NCI-H2029 (cell line): ENCODE measurements at regions not wholly inside any gene's neighbourhood (a gene's known extent, or its start where the extent isn't known, plus 50 kb on each side); places are given as distances from the start of the nearest gene placed in this dataset.

ENCODE experiments used
- DNase-seq: peaks from one replicate; lab custom pipeline; 2025; lab: John Stamatoyannopoulos, UW

DNA sequence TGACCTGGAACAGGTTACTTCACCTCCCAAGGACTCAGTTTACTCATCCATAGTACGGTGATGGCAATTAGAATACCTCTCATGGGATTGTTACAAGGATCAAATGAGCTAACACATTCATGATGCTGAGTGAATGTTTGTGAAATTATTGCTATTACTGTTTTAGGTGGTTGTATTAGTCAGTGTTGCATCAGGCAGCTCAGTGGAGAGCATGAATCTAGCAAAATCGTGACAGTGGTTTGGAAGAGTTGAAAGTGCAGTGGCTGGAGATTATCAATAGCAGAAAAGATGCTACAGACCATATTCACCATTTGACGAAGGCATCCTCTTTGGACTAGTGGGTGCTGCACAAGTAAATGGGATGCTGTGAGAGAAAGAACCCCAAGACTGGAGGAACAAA lies 50.4 kb upstream of the CTNNBL1 start:
- DNase-seq, result no peak

- no peak for DNase-seq
Observed at GRCh38 chr20:37642246-37642645, 51.6 kb upstream of the CTNNBL1 start.

GRCh38 chr20:37640600-37641561 lies 52.9 kb upstream of the CTNNBL1 start:
- DNase-seq, result peak; percentile 20

DNA sequence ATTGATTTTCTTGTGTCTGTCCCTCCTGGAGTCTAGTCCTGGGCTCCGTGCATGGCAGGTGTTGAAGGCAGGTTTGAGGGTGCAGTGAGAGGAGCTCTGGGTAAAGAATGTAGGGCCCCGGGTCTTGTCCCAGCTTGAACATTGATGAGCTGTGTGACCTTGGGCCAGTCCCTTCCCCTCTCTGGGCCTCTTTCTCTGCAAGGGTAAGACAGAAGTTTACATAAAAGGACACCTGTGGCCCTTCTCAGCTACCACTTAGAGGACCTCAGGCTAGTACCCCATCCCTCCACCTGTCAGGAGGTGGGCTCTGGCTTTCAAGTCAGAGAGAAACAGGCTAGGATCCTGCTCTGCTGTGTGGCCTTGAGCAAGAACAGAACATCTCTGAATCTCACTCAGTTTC lies 55.3 kb upstream of the CTNNBL1 start:
- no peak for DNase-seq

DNA sequence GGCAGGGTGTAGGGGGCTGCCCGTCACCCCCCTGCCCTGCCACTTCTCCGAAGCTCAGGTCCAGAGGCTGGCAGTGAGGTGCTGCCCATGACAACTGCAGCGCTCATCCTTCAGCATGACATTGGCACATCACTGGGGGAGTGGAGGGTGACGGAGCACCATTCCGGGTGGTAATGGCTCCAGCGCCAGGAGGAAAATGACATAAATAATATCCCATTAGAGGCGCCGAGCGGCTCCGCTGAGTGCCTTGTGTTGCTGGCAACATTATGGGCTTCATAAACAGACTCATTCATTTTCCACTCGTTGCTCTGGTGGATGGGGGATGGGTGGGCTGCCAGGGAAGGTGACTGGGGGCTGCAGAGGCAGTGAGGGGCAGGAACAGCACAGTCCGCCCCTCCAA lies 56.9 kb upstream of the CTNNBL1 start:
- no peak for DNase-seq

DNA sequence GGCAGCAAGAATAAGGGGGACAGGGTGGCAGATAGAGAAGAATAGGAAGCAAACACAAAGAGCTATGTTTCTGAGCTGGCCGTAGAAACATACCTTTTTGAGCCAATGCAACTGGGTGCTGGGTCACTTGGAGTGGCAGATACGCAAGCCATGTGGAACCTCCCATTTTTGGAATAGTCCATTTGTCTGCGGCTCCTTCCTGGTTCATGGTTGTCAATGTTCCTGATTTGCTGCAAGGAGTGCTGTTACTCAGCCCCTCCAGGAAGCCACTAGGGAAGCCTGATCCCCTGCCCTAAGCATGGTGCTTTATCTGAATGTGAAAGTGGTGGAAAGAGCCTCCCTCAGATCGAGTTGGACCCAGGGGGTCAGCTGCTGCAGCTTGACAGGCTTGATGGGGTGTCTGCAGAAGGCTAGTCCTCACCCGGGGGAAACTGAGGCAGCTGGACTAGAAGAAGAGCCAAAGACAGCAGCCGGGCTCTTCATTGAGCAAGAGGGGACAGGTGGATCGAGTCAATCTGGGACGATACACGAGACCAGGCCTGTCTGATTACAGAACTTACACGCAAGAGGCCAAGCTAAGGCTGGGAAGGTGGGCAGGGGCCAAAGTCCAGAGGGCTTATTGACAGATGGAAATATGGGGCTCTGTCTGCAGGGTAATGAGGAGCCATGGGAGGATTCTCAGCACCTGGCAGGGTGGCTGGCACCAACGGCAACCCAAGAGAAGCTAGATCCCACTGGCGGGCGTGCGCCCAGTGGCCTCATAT lies 57.4 kb upstream of the CTNNBL1 start:
- no peak for DNase-seq

- DNase-seq, result no peak
Observed at GRCh38 chr20:37630993-37631392, 62.8 kb upstream of the CTNNBL1 start.

DNA sequence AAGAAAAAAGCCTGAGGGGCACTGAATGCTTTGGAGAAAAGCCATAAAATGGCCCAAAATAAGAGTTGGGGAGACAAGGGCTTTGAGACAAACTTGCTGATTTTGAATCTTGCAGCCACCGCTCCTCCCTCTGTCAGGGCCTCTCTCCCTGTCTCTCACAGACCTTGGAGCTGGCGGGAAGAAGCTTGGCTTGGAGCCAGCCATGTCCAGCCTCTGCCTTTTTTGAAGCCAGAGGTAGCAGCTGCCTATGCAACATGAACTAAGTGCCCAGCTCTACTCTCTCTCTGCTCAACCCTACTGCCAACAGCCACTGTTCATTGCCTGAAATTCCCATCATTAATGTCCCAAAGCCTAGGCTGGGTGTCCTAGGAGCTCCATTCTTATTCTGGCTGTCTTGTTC lies 63.7 kb upstream of the CTNNBL1 start:
- DNase-seq, result peak; percentile 29

DNA sequence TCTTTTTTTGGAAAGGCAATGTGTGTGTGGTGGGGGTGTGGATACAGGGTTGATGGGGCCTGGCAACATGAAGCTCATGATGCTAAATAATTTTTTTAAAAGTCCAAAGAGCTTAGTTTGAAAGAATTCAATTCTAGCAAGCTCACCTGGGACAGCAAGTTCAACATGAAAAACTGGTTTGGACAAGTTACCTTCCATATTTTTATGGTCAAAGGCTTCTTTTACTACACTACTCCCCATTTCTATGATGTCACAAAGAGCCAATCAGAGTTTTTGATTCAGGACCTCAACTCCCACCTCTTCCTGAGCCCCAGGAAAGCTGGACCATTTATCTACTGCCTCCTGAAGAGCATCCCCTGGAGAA lies 66.1 kb upstream of the CTNNBL1 start:
- no peak for DNase-seq

- no peak for DNase-seq
Observed at GRCh38 chr20:37627060-37627766, 66.6 kb upstream of the CTNNBL1 start.

- DNase-seq, result no peak
Observed at GRCh38 chr20:37624963-37625362, 68.9 kb upstream of the CTNNBL1 start.

- no peak for DNase-seq
Observed at GRCh38 chr20:37622728-37623127, 71.1 kb upstream of the CTNNBL1 start.

- no peak for DNase-seq
Observed at GRCh38 chr20:37619496-37619895, 74.3 kb upstream of the CTNNBL1 start.

- no peak for DNase-seq
Observed at GRCh38 chr20:37616110-37616425, 77.8 kb upstream of the CTNNBL1 start.

GRCh38 chr20:37615340-37616109 lies 78.3 kb upstream of the CTNNBL1 start:
- DNase-seq, result peak; percentile 3

GRCh38 chr20:37611852-37612251 lies 82.0 kb upstream of the CTNNBL1 start:
- no peak for DNase-seq

DNA sequence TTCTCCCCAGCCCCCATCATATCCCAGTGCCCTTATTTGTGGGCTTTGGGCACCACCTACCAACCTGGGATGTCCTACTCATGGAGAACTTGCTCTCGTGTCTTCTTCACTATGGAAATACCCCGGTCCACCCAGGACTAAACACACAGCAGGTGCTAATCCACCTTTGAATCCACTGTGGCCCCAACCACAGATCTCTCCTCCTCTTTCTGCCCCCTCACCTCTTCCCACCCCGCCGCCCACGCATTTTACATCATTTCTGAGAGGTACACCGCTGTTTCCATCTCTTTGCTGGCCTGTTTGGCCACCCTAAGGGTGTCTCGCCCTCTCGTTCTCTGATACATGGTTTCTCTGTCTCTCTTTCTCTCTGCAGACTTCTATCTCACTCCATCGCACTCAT lies 82.5 kb upstream of the CTNNBL1 start:
- no peak for DNase-seq

- no peak for DNase-seq
Observed at GRCh38 chr20:37610203-37610798, 82.6 kb upstream of the BLCAP start.

DNA sequence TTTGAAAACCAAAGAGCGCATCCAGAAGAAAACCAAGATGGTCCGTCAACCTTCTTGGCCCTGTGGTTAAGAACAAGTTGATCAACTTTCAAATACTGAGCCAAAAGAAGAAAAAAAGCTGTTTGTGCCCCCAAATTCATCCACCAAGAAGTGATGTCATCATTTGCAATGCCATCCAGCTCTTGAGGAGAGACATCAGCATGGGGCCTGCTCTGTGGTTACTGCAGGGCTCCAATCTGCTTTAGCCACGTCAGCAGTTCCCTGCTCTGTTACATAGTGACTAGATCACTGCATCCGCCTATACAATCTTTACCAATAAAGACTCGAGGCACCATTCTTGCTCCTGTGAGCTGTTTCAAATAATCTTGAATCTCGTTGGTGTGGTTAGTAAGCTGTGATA lies 75.0 kb upstream of the BLCAP start:
- no peak for DNase-seq

GRCh38 chr20:37600486-37600885 lies 72.8 kb upstream of the BLCAP start:
- no peak for DNase-seq

DNA sequence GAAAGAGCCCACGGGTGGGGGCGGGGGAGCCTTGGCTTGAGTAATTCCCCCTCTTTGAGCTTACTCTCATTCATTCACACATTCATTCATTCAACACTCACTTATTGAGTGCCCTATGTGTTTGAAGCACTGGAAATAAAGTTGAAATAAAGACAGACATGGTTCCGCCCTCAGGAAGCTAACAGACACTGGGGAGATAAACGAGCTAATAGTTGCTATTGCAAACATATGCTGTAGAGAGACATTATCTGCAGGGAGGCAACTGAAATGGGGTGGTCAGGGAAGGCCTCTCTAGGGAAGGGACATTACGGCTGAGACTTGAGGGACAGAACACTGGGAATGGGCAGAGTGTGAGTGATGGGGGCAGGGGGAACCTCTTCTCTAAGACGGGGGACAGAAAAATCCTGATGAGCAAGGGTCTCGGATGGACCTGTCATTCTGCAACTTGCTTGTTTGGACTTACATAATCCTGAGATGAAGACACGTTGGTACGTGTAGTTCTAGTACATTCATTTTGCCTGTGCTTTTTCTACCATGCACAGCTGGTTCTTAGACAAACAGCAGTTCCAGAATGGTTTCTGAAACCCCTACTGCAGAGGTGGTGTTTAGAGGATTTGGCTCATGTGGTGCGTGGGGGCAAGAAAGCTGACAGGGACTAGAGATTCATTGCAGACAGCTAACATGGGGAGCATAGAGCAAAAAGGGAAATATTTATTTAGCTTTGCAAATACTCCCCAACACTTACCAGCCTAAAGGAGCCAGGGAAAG lies 71.1 kb upstream of the BLCAP start:
- no peak for DNase-seq
